ENCODE measurements at regions not wholly inside any gene's neighbourhood (a gene's known extent, or its start where the extent isn't known, plus 50 kb on each side); places are given as distances from the start of the nearest gene placed in this dataset.

- Mint-ChIP-seq H3K27ac (no peak overlapping the region), H3K27me3 (ENCODE audit: low read depth) (no peaks in the 10 kb centered on the region), H3K36me3 (no peaks in the 10 kb centered on the region), H3K9me3 (0 out of 2 replicates have a peak, but pooled peaks cover 3% of the 10 kb centered on the region), H3K4me1 (peaks cover 8% of the 10 kb centered on the region), H3K4me3 (no peak overlapping the region)
- DNase-seq (ENCODE audit: low spot score) (no peak), ATAC-seq (no peak)
- ChIA-PET CTCF (interaction anchor here (1.3 kb wide), 1 partner anchor 677 kb away, joined by 3 read pairs; no protein-coding TSS in a partner anchor), POLR2A (no interaction called here)
- TF ChIP-seq USF1 (CRISPR knock-in tag; IDR thresholded peaks at IDR 0.05) (no peak), GRHL2 (CRISPR knock-in tag; IDR thresholded peaks at IDR 0.05; ENCODE audit: insufficient replicate concordance, severe bottlenecking) (no peak), ELF4 (CRISPR knock-in tag; IDR thresholded peaks at IDR 0.05; ENCODE audit: low read depth) (no peak), NFE2L1 (CRISPR knock-in tag; IDR thresholded peaks at IDR 0.05) (no peak), AR (CRISPR knock-in tag; IDR thresholded peaks at IDR 0.05) (no peak), ATF6 (CRISPR knock-in tag; IDR thresholded peaks at IDR 0.05) (no peak), CBFB (CRISPR knock-in tag; IDR thresholded peaks at IDR 0.05; ENCODE audit: low read depth) (no peak), ZNF281 (CRISPR knock-in tag; IDR thresholded peaks at IDR 0.05) (no peak)
Measured at GRCh38 chr16:66254106-66254505, 112.4 kb upstream of the CDH5 start.

GRCh38 chr16:66251476-66252160, 114.9 kb upstream of the CDH5 start:
- POLR2A ChIA-PET: no interaction called here
- CTCF ChIA-PET: no interaction called here
- no peak for DNase-seq (ENCODE audit: low spot score)
- Mint-ChIP-seq H3K36me3 (no peaks in the 10 kb centered on the region), H3K27ac (no peak overlapping the region), H3K4me1 (peaks cover 8% of the 10 kb centered on the region), H3K27me3 (ENCODE audit: low read depth) (no peaks in the 10 kb centered on the region), H3K4me3 (no peak overlapping the region), H3K9me3 (0 out of 2 replicates have a peak, but pooled peaks cover 3% of the 10 kb centered on the region)
- no peak for ATAC-seq
- TF ChIP-seq HMGA2 (CRISPR knock-in tag; IDR thresholded peaks at IDR 0.05) (no peak), SMAD3 (CRISPR knock-in tag; IDR thresholded peaks at IDR 0.05; ENCODE audit: borderline replicate concordance) (no peak), NFYB (CRISPR knock-in tag; conservative IDR thresholded peaks at IDR 0.05; ENCODE audit: low read depth) (no peak), NFE2L1 (CRISPR knock-in tag; IDR thresholded peaks at IDR 0.05) (no peak), TCF7 (CRISPR knock-in tag; IDR thresholded peaks at IDR 0.05; ENCODE audit: low read depth) (no peak), TEAD1 (CRISPR knock-in tag; IDR thresholded peaks at IDR 0.05) (no peak), HMGXB4 (CRISPR knock-in tag; IDR thresholded peaks at IDR 0.05) (no peak), RORB (CRISPR knock-in tag; IDR thresholded peaks at IDR 0.05) (no peak), ERG (CRISPR knock-in tag; IDR thresholded peaks at IDR 0.05) (no peak)

Measured in WTC11 (cell line).